ENCODE measurements at regions not wholly inside any gene's neighbourhood (a gene's known extent, or its start where the extent isn't known, plus 50 kb on each side); places are given as distances from the start of the nearest gene placed in this dataset.
"Not testable (repeated sequence)": the region's sequence is repeated elsewhere in the genome, so short reads cannot be mapped to it uniquely, and the experiment has no call there.

DNA sequence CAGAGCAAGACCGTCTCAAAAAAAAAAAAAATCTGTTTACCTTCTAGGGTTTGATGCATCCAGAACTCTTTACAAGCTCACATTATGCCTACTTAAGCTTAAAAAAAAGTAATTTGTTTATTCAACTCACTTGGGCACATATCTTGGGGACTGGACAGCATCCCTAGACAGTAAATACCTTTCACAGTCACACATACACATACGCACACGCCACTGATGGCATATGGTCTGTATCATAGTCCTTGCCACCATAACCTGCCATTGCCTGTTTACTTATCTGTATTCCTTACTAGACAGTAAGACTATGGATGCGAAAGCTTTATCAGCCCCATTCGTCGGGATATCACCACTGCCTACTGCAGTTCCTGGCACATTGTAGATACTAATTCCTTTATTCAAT, 446.3 kb upstream of the RGS18 start:
- H3K79me2 ChIP-seq (ENCODE audit: insufficient read depth, low read depth, low read length): no peaks in the 10 kb centered on the region
- H2AFZ ChIP-seq (ENCODE audit: low read length): no peak overlapping the region
- no peaks in the 10 kb centered on the region for H4K20me1 ChIP-seq (ENCODE audit: insufficient read depth, low read length)
- intact Hi-C loops (cut with micrococcal nuclease; ENCODE audit: unreplicated experiment): no loop called here
- H3K4me3 ChIP-seq (ENCODE audit: low read depth, low read length, poor library complexity, severe bottlenecking): no peak overlapping the region
- no peaks in the 10 kb centered on the region for H3K9me2 ChIP-seq (ENCODE audit: insufficient read depth, low read length)
- H3K4me2 ChIP-seq (ENCODE audit: low read length): no peak overlapping the region
- H3K4me1 ChIP-seq (ENCODE audit: insufficient read depth, low read length, poor library complexity, severe bottlenecking): no peaks in the 10 kb centered on the region
- TF ChIP-seq EZH2phosphoT487 (IDR thresholded peaks at IDR 0.05; ENCODE audit: borderline replicate concordance, low read depth, low read length): no peak
- TF ChIP-seq, protein P1, sequence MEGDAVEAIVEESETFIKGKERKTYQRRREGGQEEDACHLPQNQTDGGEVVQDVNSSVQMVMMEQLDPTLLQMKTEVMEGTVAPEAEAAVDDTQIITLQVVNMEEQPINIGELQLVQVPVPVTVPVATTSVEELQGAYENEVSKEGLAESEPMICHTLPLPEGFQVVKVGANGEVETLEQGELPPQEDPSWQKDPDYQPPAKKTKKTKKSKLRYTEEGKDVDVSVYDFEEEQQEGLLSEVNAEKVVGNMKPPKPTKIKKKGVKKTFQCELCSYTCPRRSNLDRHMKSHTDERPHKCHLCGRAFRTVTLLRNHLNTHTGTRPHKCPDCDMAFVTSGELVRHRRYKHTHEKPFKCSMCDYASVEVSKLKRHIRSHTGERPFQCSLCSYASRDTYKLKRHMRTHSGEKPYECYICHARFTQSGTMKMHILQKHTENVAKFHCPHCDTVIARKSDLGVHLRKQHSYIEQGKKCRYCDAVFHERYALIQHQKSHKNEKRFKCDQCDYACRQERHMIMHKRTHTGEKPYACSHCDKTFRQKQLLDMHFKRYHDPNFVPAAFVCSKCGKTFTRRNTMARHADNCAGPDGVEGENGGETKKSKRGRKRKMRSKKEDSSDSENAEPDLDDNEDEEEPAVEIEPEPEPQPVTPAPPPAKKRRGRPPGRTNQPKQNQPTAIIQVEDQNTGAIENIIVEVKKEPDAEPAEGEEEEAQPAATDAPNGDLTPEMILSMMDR (conservative IDR thresholded peaks at IDR 0.05; ENCODE audit: low read length): no peak
- no peaks in the 10 kb centered on the region for H3K9me3 ChIP-seq (ENCODE audit: low read length)
- POLR2A ChIA-PET: interaction anchor here (0.6 kb wide), 1 partner anchor 143 kb away, joined by 4 read pairs; no protein-coding TSS in a partner anchor
- no peaks in the 10 kb centered on the region for H3K36me3 ChIP-seq (ENCODE audit: insufficient read depth, low read length)
- H3K27ac ChIP-seq (ENCODE audit: low read depth, low read length, poor library complexity, severe bottlenecking): no peak overlapping the region
- no peak for DNase-seq (ENCODE audit: low spot score)
- BruUV-seq (replicated peaks): no TSS peak
- CTCF ChIA-PET (ENCODE audit: unreplicated experiment): no interaction called here

DNA sequence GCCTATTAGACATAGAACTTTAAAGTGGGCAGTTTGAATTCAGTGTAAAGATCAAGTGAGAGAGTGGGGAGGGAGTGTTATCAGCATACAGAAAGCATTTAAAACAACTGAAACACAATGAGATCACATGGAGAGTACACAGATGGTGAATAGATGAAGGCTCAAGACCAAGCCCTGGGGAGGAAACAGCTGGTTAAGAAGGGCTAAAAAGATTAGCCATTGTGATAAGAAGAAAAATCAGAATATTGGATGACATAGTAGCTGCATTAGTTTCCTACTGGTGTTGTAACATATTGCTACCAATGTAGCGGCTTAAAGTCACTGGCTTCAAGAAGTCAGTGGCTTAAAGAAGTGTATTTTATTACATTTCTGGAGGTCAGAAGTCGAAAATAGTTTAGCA, 443.4 kb upstream of the RGS18 start:
- Histone ChIP-seq H3K36me3 (ENCODE audit: insufficient read depth, low read length) (no peaks in the 10 kb centered on the region), H3K4me1 (ENCODE audit: insufficient read depth, low read length, poor library complexity, severe bottlenecking) (no peaks in the 10 kb centered on the region), H2AFZ (ENCODE audit: low read length) (no peak overlapping the region), H3K27ac (ENCODE audit: low read depth, low read length, poor library complexity, severe bottlenecking) (no peak overlapping the region), H3K9me2 (ENCODE audit: insufficient read depth, low read length) (no peaks in the 10 kb centered on the region), H3K79me2 (ENCODE audit: insufficient read depth, low read depth, low read length) (no peaks in the 10 kb centered on the region), H4K20me1 (ENCODE audit: insufficient read depth, low read length) (no peaks in the 10 kb centered on the region), H3K4me2 (ENCODE audit: low read length) (no peak overlapping the region), H3K4me3 (ENCODE audit: low read depth, low read length, poor library complexity, severe bottlenecking) (no peak overlapping the region), H3K9me3 (ENCODE audit: low read length) (no peaks in the 10 kb centered on the region)
- no peak for TF ChIP-seq EZH2phosphoT487 (IDR thresholded peaks at IDR 0.05; ENCODE audit: borderline replicate concordance, low read depth, low read length)
- TF ChIP-seq, protein P1 (conservative IDR thresholded peaks at IDR 0.05; ENCODE audit: low read length): no peak
- CTCF ChIA-PET (ENCODE audit: unreplicated experiment): no interaction called here
- POLR2A ChIA-PET: no interaction called here
- BruUV-seq (replicated peaks): no TSS peak
- intact Hi-C loops (cut with micrococcal nuclease; ENCODE audit: unreplicated experiment): no loop called here
- DNase-seq (ENCODE audit: low spot score): no peak

DNA sequence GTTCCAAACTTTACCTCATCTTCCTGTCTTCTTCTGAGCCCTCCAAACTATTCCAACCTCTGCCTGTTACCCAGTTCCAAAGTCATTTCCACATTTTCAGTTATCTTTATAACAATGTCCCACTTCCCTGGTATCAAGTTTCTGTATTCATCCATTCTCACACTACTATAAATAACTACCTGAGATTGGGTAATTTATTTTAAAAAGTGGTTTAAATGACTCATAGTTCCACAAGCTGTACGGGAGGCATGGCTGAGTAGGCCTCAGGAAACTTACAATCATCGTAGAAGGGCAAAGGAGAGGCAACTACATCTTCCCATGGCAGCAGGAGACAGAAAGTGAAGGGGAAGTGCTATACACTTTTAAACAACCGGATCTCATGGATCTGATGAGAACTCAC, 428.5 kb upstream of the RGS18 start:
- no peak for DNase-seq (ENCODE audit: low spot score)
- ChIA-PET CTCF (ENCODE audit: unreplicated experiment) (no interaction called here), POLR2A (interaction anchor here (0.7 kb wide), 1 partner anchor 14 kb away, joined by 3 read pairs; no protein-coding TSS in a partner anchor)
- Histone ChIP-seq H3K9me3 (ENCODE audit: low read length) (no peaks in the 10 kb centered on the region), H3K36me3 (ENCODE audit: insufficient read depth, low read length) (no peaks in the 10 kb centered on the region), H3K4me2 (ENCODE audit: low read length) (no peak overlapping the region), H3K27ac (ENCODE audit: low read depth, low read length, poor library complexity, severe bottlenecking) (no peak overlapping the region), H2AFZ (ENCODE audit: low read length) (no peak overlapping the region), H3K79me2 (ENCODE audit: insufficient read depth, low read depth, low read length) (no peaks in the 10 kb centered on the region), H3K4me1 (ENCODE audit: insufficient read depth, low read length, poor library complexity, severe bottlenecking) (no peaks in the 10 kb centered on the region), H3K4me3 (ENCODE audit: low read depth, low read length, poor library complexity, severe bottlenecking) (no peak overlapping the region), H4K20me1 (ENCODE audit: insufficient read depth, low read length) (no peaks in the 10 kb centered on the region), H3K9me2 (ENCODE audit: insufficient read depth, low read length) (no peaks in the 10 kb centered on the region)
- no TSS peak for BruUV-seq (replicated peaks)
- TF ChIP-seq EZH2phosphoT487 (IDR thresholded peaks at IDR 0.05; ENCODE audit: borderline replicate concordance, low read depth, low read length): no peak
- intact Hi-C loops (cut with micrococcal nuclease; ENCODE audit: unreplicated experiment): no loop called here

DNA sequence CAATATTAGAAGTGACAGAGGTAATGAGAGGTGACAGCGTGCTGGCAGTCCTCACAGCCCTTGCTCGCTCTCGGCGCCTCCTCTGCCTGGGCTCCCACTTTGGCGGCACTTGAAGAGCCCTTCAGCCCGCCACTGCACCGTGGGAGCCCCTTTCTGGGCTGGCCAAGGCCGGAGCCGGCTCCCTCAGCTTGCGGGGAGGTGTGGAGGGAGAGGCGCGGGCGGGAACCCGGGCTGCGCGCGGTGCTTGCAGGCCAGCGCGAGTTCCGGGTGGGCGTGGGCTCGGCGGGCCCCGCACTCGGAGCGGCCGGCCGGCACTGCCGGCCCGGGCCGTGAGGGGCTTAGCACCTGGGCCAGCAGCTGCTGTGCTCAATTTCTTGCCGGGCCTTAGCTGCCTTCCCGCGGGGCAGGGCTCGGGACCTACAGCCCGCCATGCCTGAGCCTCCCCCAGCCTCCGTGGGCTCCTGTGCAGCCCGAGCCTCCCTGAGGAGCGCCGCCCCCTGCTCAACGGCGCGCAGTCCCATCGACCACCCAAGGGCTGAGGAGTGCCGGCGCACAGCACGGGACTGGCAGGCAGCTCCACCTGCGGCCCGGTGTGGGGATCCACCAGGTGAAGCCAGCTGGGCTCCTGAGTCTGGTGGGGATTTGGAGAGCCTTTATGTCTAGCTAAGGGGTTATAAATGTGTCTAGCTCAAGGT, 426.5 kb upstream of the RGS18 start:
- not testable (repeated sequence) for DNase-seq (ENCODE audit: low spot score)

More for the DNA sequence above, 426.5 kb upstream of the RGS18 start:
- POLR2A ChIA-PET; BruUV-seq (replicated peaks); H2AFZ ChIP-seq (ENCODE audit: low read length); CTCF ChIA-PET (ENCODE audit: unreplicated experiment); H3K27ac ChIP-seq (ENCODE audit: low read depth, low read length, poor library complexity, severe bottlenecking); H3K36me3 ChIP-seq (ENCODE audit: insufficient read depth, low read length); intact Hi-C loops (cut with micrococcal nuclease; ENCODE audit: unreplicated experiment); H3K4me1 ChIP-seq (ENCODE audit: insufficient read depth, low read length, poor library complexity, severe bottlenecking); H3K9me3 ChIP-seq (ENCODE audit: low read length); H4K20me1 ChIP-seq (ENCODE audit: insufficient read depth, low read length); H3K79me2 ChIP-seq (ENCODE audit: insufficient read depth, low read depth, low read length); H3K9me2 ChIP-seq (ENCODE audit: insufficient read depth, low read length); H3K4me3 ChIP-seq (ENCODE audit: low read depth, low read length, poor library complexity, severe bottlenecking); H3K4me2 ChIP-seq (ENCODE audit: low read length): not testable (repeated sequence)

Data from OCI-LY7 (cell line).